Natural killer cell treated with Interleukin-12 subunit alpha and Interleukin-12 subunit beta and Interleukin-15 and Interleukin-18, amount 100 ng/mL, for 72 hours (primary cell): ENCODE measurements at regions not wholly inside any gene's neighbourhood (a gene's known extent, or its start where the extent isn't known, plus 50 kb on each side); places are given as distances from the start of the nearest gene placed in this dataset.
A peak's percentile ranks its signal among the peaks of the same experiment; 100 is the strongest.

Source experiments
- ATAC-seq, 2 donors: fragments of 150-1000 bp; cut with Tn5 transposase in 1 of 2; sonication (Bioruptor Pico), chemical (Tn5 transposase) in 1 of 2; 2 replicates each; pipeline ENCODE4 v1.10.0; 2021
- DNase-seq: peaks from one replicate; pipeline ENCODE4 v3.0.0; 2022; ENCODE audit warnings: low spot score
- H3K27ac Mint-ChIP-seq, 2 donors: 1 replicate in 1 of 2; 2 replicates in 1 of 2; pipeline ENCODE4 v1.8.0; 2022; ENCODE audit warnings: mixed read lengths in 2 of 2, mild to moderate bottlenecking in 1 of 2, moderate library complexity in 1 of 2
- H3K27me3 Mint-ChIP-seq, 2 donors: 1 replicate in 1 of 2; 2 replicates in 1 of 2; pipeline ENCODE4 v1.8.0; 2022; ENCODE audit warnings: mixed read lengths in 2 of 2
- H3K36me3 Mint-ChIP-seq: one replicate; pipeline ENCODE4 v1.8.0; 2022; ENCODE audit warnings: mixed read lengths
- H3K4me1 Mint-ChIP-seq, 2 donors: 1 replicate in 1 of 2; 2 replicates in 1 of 2; pipeline ENCODE4 v1.8.0; 2022; ENCODE audit warnings: low read depth in 2 of 2, mixed read lengths in 2 of 2, mild to moderate bottlenecking in 1 of 2
- H3K4me3 Mint-ChIP-seq: one replicate; pipeline ENCODE4 v1.8.0; 2022; ENCODE audit warnings: mixed read lengths
- H3K9me3 Mint-ChIP-seq: 2 replicates; pipeline ENCODE4 v1.8.0; 2022; ENCODE audit warnings: mixed read lengths

GRCh38 chr7:30212701-30213111 lies 71.7 kb upstream of the ZNRF2 start:
- H3K27me3 Mint-ChIP-seq: peaks cover 10 to 25% of the 10 kb centered on the region in 2 donors
- H3K36me3 Mint-ChIP-seq: no peaks in the 10 kb centered on the region
- no peak overlapping the region for H3K4me3 Mint-ChIP-seq
- ATAC-seq (no peak), DNase-seq (no peak)
- peaks cover 3 to 5% of the 10 kb centered on the region in 2 donors for H3K4me1 Mint-ChIP-seq
- H3K9me3 Mint-ChIP-seq: no peaks in the 10 kb centered on the region
- H3K27ac Mint-ChIP-seq: no peak overlapping the region

DNA sequence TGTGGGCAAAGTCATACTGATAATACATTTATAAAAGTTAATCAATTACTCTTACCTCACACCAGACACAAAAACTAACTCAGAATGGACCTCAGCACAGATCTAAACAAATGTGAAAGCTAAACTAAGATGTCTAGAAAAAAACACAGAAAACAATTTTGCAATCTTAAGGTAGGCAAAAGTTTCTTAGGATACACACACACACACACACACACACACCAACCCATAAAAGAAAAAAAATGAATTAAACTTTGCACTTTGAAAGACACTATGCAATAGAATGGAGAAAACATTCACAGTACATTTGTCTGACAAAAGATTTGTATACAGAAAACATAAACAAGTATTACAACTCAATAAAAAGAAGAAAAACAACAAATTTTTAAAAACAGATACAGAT lies 70.8 kb upstream of the ZNRF2 start:
- Mint-ChIP-seq H3K9me3 (no peaks in the 10 kb centered on the region), H3K27ac (no peak overlapping the region), H3K4me1 (peaks cover 3 to 5% of the 10 kb centered on the region in 2 donors), H3K27me3 (peaks cover 11 to 29% of the 10 kb centered on the region in 2 donors), H3K36me3 (no peaks in the 10 kb centered on the region), H3K4me3 (no peak overlapping the region)
- DNase-seq (no peak), ATAC-seq (no peak)

DNA sequence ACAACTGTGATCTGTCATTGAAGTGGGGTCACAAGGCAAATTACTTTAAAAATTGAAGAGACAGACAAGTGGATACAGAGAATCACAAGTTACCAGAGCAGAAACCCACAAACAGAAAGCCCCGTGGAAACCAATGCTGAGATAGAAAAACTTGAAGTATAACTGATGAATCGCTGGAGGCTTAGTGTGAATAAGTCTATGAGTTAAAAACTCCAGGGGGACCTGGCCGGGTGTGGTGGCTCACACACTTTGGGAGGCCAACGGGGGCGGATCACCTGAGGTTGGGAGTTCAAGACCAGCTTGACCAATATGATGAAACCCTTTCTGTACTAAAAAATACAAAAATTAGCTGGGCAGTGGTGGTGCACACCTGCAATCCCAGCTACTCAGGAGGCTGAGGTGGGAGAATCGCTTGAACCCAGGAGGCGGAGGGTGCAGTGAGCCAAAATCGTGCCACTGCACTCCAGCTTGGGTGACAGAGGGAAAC lies 69.7 kb upstream of the ZNRF2 start:
- Mint-ChIP-seq H3K4me3 (no peak overlapping the region), H3K27ac (no peak overlapping the region), H3K27me3 (peaks cover 17 to 40% of the 10 kb centered on the region in 2 donors), H3K4me1 (peaks cover 3 to 5% of the 10 kb centered on the region in 2 donors), H3K36me3 (no peaks in the 10 kb centered on the region), H3K9me3 (no peaks in the 10 kb centered on the region)
- DNase-seq: no peak
- ATAC-seq: no peak

GRCh38 chr7:30221764-30222163 lies 62.6 kb upstream of the ZNRF2 start:
- H3K27me3 Mint-ChIP-seq: peaks cover 13 to 28% of the 10 kb centered on the region in 2 donors
- DNase-seq (no peak), ATAC-seq (no peak)
- H3K9me3 Mint-ChIP-seq: no peaks in the 10 kb centered on the region
- H3K4me3 Mint-ChIP-seq: no peak overlapping the region
- no peaks in the 10 kb centered on the region for H3K36me3 Mint-ChIP-seq
- H3K27ac Mint-ChIP-seq: no peak overlapping the region
- peaks cover 19% of the 10 kb centered on the region in 2 donors for H3K4me1 Mint-ChIP-seq

DNA sequence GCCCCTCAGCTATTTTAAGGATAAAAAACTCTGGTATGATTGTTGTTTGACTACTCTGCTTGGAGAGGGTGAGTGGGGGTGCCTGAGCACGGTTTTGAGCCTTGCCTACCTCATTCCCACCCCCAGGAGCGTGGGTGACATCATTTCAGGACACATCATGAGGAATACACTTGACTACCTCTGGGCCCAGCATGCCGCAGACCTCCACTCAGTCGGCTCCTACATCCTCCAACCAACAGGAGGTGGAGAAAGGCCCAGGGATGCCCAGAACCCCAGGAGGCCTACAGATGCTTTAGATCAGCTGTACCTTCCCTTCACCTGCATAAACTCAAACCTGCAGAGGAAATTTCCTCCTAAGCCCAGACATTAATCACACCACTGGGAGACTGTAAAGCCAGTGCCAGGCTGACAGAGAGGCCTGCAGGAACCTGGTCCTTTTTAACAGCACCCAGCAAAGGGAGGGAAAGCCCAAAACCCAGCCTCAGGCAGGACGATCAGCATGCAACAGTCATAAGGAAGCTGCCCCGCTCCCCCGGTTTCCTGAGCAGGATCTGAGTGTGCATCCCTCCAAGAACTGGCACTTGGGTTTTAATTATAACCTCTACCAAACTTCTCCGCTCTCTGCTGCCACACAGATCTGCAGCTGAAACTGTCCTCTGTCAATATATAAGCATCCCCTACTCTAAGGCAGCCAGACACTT lies 61.7 kb upstream of the ZNRF2 start:
- Mint-ChIP-seq H3K4me3 (no peak overlapping the region), H3K27ac (no peak overlapping the region), H3K27me3 (peaks cover 15 to 19% of the 10 kb centered on the region in 2 donors), H3K36me3 (no peaks in the 10 kb centered on the region), H3K4me1 (peaks cover 19 to 22% of the 10 kb centered on the region in 2 donors), H3K9me3 (no peaks in the 10 kb centered on the region)
- no peak for DNase-seq
- ATAC-seq: peak; percentile 26 to 28

- Mint-ChIP-seq H3K36me3 (no peaks in the 10 kb centered on the region), H3K4me3 (no peak overlapping the region), H3K9me3 (no peaks in the 10 kb centered on the region), H3K27ac (no peak overlapping the region), H3K27me3 (peaks cover 12% of the 10 kb centered on the region in 2 donors), H3K4me1 (peaks cover 19 to 22% of the 10 kb centered on the region in 2 donors)
- no peak for ATAC-seq
- no peak for DNase-seq
Measured at GRCh38 chr7:30223896-30224295, 60.5 kb upstream of the ZNRF2 start.

GRCh38 chr7:30224511-30225062 lies 59.8 kb upstream of the ZNRF2 start:
- Mint-ChIP-seq H3K4me1 (peaks cover 19 to 22% of the 10 kb centered on the region in 2 donors), H3K36me3 (no peaks in the 10 kb centered on the region), H3K27me3 (peaks cover 5 to 9% of the 10 kb centered on the region in 2 donors), H3K9me3 (no peaks in the 10 kb centered on the region), H3K27ac (peak overlapping the region in 1 of 2 donors; percentile 23), H3K4me3 (no peak overlapping the region)
- ATAC-seq (peak; percentile 54 to 74), DNase-seq (no peak)

GRCh38 chr7:30225863-30226613 lies 58.4 kb upstream of the ZNRF2 start:
- ATAC-seq: peak; percentile 66 to 69
- no peak for DNase-seq
- H3K36me3 Mint-ChIP-seq: no peaks in the 10 kb centered on the region
- no peaks in the 10 kb centered on the region for H3K9me3 Mint-ChIP-seq
- H3K4me1 Mint-ChIP-seq: peaks cover 19 to 22% of the 10 kb centered on the region in 2 donors
- H3K27me3 Mint-ChIP-seq: peaks cover 3 to 4% of the 10 kb centered on the region in 2 donors
- peak overlapping the region; percentile 31 to 32 for H3K27ac Mint-ChIP-seq
- H3K4me3 Mint-ChIP-seq: no peak overlapping the region

GRCh38 chr7:30226614-30227268 lies 57.7 kb upstream of the ZNRF2 start:
- Mint-ChIP-seq H3K36me3 (no peaks in the 10 kb centered on the region), H3K4me1 (peaks cover 19 to 22% of the 10 kb centered on the region in 2 donors), H3K27ac (peak overlapping the region in 1 of 2 donors; percentile 32), H3K27me3 (peaks cover 7 to 9% of the 10 kb centered on the region in 2 donors), H3K9me3 (no peaks in the 10 kb centered on the region), H3K4me3 (no peak overlapping the region)
- DNase-seq: no peak
- ATAC-seq: no peak

DNA sequence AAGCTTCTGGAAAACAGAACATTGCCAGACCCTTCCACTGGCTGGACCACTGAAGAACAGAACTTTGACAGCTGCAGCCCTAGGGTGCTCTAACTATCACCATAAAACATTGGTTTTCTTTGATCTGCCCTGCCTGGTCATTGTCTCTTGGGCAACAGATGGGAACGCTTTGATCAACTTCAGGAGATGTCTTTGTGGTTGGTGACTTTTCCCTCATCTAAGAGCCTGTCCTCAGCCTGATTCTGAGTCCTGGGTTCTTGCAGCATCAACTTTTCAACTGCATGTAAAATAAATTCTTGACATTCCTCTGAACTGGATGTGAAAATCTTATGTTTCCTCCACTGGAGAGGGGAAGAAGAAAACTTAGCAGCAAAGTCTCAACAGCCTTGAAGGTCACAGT lies 53.1 kb upstream of the ZNRF2 start:
- peaks cover 2 to 6% of the 10 kb centered on the region in 2 donors for H3K4me1 Mint-ChIP-seq

GRCh38 chr7:30232391-30232790 lies 52.0 kb upstream of the ZNRF2 start:
- Mint-ChIP-seq H3K27ac (no peak overlapping the region), H3K4me3 (no peak overlapping the region), H3K27me3 (peaks cover 6 to 9% of the 10 kb centered on the region in 2 donors), H3K9me3 (no peaks in the 10 kb centered on the region), H3K4me1 (no peaks in the 10 kb centered on the region), H3K36me3 (no peaks in the 10 kb centered on the region)
- DNase-seq (no peak), ATAC-seq (no peak)

More for the DNA sequence above, 53.1 kb upstream of the ZNRF2 start:
- H3K36me3 Mint-ChIP-seq: no peaks in the 10 kb centered on the region
- ATAC-seq: no peak
- H3K4me3 Mint-ChIP-seq: no peak overlapping the region
- no peak for DNase-seq
- H3K9me3 Mint-ChIP-seq: no peaks in the 10 kb centered on the region
- H3K27ac Mint-ChIP-seq: no peak overlapping the region
- H3K27me3 Mint-ChIP-seq: peaks cover 5 to 9% of the 10 kb centered on the region in 2 donors
